Stimulated activated CD4-positive, alpha-beta T cell treated with anti-CD3 and anti-CD28 coated beads, Interleukin-15, amount 100 ng/mL, for 1 hour (primary cell): ENCODE measurements at regions not wholly inside any gene's neighbourhood (a gene's known extent, or its start where the extent isn't known, plus 50 kb on each side); places are given as distances from the start of the nearest gene placed in this dataset.
"Not testable (repeated sequence)": the region's sequence is repeated elsewhere in the genome, so short reads cannot be mapped to it uniquely, and the experiment has no call there.

Experiments used
- DNase-seq, 2 donors: peaks; one replicate each; pipeline ENCODE4 v3.0.0-alpha.2; 2020; ENCODE audit warnings: low read depth in 1 of 2, low spot score in 1 of 2

DNA sequence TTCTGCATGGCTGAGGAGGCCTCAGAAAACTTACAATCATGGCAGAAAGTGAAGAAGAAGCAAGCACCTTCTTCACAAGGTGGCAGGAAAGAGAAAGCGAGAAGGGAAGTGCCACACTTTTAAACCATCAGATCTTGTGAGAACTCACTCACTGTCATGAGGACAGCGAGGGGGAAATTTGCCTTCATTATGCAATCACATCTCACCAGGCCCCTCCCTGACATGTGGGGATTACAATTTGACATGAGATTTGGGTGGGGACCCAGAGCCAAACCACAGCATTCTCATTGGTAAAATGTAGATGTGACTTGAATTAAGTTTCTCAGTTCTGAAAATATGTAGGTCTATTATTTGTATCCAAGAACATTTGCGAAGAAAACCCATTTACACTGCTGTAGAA lies 854.8 kb downstream of the EPHA4 start:
- no peak for DNase-seq

- no peak for DNase-seq
These were observed 835.3 kb downstream of the EPHA4 start for GRCh38 chr2:220736778-220737177.

DNA sequence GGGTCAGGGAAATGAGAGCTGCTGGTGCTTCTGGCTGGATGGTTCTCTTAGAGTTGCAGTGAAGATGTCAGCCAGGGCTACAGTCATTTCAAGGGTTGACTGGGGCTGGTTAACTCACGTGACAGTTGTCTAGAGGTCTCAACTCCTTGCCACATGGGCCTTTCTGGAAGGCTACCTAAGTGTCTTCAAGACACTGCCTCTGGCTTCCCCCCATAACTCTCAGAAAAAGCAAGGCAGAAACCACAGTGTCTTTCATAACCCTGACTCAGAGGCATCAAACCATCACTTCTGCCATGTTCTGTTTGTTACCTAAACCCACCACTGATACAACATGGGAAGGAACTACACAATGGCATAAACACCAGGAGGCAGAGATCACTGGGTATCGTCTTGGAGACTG lies 828.9 kb downstream of the EPHA4 start:
- DNase-seq: no peak

DNA sequence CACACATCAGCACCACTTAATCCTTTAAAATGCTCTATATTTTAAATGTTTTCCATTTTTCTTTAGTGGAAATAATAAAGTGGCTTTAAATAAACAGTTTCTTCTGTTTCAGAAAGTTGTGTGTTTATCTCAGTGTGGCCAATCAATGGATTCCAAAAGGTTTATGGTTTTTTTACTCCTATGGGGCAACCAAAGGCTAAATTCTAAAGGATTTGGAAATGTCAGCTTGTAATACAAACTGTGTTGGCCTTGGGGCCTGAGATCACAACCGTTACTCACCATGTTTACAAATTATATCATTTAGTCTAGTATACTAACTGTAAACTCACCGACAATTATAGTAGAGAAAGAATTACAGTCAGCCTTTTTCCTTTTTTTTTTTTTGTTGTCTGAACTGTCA lies 827.2 kb downstream of the EPHA4 start:
- DNase-seq: no peak

DNA sequence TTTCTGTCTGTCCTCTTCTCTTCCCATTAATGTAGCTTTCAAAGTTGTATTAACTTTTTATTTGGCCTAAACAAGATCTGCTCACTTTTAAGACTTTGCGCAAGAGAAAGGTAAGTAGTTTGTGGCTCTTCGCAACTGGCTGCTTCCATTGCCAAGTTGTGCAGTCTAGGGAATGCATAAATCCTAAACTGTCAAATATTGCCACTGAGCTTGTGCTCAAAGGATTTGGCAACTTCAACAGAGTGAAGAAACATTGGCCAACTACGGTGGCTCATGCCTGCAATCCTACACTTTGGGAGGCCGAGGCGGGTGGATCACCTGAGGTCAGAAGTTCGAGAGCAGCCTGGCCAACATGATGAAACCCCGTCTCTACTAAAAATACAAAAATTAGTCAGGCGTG lies 826.4 kb downstream of the EPHA4 start:
- DNase-seq: no peak

DNA sequence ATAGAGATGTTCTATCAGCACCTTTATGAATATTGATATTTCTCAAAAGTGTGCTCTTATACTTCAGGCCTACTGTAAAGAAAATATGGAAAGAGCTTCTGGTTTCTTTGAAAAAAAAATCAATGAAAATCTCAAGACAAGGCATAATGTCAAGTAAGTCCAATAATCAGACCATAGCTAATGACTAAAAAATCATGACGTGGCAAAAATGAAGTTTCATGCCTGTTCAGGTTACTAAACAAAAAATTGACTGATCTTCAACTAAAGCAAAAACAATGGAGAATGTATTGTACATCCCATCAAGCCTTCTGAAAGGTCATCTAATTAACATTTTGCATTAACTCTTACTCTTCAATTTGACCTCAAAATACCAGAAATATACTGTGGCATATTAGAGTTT lies 824.4 kb downstream of the EPHA4 start:
- DNase-seq: no peak

DNA sequence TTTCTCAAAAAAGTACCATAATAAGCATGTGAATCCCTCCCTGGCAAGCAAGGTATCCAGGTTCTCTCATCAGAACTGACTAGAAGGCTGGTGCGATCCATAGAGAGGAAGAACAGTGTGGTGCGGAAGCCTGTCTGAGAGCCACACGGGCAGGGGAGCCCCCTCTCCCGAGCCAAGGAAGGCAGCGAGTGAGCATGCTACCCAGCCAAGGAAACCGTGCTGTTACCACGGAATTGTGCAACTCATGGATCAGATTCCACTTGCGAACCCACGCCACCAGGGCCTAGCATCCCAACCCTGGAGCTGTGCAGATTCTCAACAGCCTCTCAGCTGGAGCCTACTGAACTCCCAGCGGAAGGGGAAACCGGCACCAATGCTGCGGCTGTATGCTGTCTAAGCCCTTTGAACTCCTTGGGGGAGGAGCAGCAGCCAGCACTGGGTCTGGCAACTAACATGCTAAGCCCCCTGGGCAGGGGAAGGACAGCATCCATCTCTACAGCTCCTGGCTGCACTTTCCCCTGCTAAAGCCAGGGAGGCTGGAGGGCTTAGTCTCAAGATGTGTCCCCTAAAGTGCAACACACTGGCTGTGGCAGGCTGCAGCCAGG lies 823.1 kb downstream of the EPHA4 start:
- no peak for DNase-seq

DNA sequence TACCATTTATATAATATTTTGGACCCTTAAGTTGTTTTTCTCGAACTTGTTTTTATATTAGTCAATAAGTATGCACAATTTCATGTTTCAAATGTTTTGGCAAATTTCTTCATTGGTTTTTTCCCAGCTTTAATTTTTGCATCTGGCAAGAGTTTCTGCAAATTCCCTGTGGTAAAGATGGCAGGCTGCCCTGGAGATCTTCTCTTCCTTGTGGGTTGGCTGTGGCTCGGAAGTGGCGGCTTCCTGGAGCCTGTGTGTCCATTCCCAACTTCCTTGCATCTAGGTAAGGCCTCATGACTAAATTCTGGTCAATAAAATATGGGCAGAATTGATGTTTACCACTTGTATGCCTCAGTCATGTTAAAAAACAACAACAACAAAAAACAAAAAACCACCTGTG lies 818.6 kb downstream of the EPHA4 start:
- no peak for DNase-seq

- no peak for DNase-seq
These were observed 815.5 kb downstream of the EPHA4 start for GRCh38 chr2:220756653-220757052.

GRCh38 chr2:220758376-220758775 lies 813.7 kb downstream of the EPHA4 start:
- DNase-seq: not testable (repeated sequence)

GRCh38 chr2:220764171-220764570 lies 807.9 kb downstream of the EPHA4 start:
- no peak for DNase-seq

DNA sequence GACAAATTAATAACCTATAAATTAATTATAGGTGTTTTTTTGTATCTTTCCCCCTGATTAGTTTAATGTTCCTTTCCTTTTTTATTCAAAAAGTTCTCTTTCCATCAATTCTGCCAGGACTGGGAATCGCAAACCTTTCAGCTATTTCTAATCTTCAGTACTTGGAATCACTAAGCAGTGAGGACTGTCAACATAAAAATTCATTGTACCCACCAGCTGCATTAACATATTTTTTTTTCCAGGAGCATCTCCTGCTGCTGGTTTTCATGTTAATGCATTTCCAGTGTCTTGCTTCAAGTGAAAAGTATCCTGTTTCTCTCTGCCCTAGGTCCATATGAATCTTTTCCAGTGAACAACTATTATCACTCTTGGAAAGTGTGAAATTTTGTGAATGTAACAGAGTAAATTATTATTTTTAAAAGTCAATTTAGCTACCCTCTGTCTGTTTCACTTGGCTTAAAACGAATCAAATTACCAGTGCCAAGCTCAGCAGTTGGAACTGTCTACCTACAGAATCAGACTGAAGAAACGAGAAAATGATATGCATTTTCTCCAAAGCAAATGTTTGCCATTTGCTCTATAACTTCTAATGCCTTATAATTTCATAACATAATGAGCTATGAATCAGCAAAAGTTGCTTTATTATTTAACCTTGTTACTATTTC lies 804.4 kb downstream of the EPHA4 start:
- no peak for DNase-seq

- no peak for DNase-seq
These were observed 796.1 kb downstream of the EPHA4 start for GRCh38 chr2:220775856-220776488.

DNA sequence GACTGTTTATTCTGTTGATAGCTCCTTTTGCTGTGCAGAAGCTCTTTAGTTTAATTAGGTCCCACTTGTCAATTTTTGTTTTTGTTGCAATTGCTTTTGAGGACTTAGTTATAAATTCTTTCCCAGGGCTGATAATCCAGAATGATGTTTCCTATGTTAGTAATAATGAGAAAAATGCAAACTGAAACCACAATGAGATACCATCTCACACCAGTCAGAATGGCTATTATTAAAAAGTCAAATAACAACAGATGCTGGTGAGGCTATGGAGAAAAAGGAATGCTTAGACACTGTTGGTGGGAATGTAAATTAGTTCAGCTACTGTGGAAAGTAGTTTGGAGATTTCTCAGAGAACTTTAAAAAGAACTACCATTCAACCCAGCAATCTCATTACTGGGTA lies 793.0 kb downstream of the EPHA4 start:
- not testable (repeated sequence) for DNase-seq

GRCh38 chr2:220779511-220779910 lies 792.6 kb downstream of the EPHA4 start:
- DNase-seq: no peak

DNA sequence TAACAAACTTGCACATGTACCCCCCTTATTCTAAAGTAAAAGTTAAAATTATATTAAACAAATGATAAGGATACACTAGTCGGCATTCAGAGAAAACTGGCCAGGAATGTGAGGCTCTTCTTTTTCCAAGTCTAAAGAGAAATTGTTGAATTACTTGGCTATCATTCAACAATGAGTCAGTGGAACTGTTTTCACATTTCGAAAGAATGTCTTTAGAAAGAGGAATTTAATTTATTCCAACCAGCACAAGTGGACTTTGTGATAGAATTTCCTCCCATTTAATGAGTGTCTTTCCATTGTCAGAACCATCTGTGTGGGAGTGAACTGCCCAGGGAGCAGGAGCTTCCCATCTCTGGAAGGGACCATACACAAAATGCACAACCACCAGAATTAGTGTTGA lies 792.2 kb downstream of the EPHA4 start:
- no peak for DNase-seq

DNA sequence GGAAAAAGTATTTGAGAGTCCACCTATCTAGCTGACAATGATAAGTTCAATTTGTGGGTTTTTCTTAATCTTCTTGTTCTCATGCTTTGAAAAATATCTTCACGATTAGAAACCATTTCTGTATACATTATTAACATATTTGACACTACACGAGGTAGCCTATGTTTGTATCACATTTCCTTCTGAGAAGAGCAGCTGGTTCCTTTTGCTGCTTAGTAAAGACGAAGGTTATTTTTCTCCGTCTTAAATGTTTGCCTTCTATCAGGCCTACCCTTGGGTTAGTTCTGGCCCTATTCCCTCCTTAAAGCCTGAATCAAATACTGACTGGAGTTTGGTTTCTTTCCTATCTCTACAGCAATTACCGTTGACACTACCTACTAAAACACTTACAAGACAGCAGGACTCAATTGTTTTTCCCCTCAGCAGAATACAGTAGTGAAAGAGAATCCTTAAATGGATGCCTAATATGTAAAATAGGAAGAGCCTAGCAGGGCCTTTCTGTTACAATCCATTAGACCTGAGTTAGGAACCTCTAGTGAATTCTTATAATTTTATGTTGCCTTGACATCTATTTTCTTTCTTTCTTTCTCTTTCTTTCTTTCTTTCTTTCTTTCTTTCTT lies 790.4 kb downstream of the EPHA4 start:
- no peak for DNase-seq

DNA sequence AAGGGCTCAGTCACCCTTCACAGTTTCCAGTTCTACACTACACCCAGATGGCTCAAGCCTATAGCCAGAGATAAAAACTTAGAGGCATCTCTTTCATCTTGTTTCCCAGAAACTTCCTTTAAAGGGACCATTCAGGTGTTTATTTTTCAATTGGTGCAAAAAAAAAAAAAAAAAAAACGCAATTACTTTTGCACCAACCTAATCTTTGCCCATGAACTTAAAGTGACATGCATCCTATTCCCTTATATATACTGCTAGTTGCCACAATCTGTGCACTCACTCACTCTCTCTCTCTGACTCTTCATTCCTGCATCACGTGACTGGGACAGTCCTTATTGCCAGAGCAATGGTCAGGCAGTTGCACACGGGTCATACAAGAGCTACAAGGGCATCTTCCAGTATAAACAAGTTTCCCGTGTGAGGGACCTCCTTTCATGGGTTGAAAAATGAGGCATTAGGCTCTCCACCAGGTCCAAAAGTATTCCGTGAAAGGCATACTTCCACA lies 789.4 kb downstream of the EPHA4 start:
- DNase-seq: no peak

DNA sequence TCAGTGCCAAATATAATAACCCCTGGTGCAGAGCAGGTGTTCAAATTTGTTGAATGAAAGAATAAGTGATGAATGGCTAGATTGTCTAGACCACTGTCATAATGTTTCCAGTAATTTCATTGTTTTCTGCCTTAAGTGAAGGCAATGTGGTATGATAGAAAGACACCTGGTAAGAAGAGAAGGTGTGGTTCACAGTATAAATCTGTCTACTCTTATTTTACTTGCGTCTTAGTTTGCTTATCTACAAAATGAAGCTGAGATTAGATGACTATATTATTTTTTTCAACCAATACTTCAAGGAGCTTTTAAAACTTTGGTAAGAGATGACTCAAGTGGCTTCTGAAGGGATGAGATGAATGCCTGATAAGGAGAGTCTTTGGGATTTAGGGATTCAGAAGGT lies 788.4 kb downstream of the EPHA4 start:
- DNase-seq: no peak

DNA sequence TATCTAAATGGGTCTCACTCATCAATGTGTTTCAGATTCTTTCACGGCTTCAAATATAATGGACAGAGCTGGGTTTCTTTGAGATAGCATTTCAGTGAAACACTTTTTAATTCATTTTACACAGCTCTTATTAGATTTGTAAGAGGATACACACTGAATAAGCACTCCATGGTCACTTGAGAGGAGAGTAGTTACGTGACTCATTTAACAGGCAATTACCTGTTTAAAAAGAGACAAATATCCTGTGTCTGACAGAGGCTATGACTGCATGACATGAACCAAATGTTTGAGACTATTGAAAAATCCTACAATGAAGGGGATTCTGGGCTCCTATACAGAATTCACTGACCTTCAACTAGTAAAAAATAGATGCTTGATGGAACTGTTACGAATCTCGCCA lies 786.9 kb downstream of the EPHA4 start:
- no peak for DNase-seq

DNA sequence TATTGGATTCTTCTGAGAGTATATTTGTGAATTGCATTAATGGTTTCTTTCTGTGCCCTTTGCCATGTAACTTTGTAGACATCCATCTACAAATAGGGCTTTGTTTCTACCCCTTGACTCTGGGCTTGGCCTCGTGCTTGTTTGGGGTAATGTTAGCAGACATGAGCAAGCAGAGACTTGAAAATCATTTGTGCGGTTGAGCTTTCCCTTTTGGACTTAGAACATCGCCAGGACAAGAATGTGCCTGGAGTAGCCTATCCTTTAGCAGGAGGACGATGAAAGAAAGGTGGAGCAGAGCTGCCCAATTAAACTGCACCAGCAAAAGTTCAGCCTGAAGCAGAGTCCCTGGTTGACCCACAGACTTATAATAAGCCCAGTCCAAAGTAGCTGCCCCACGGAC lies 785.9 kb downstream of the EPHA4 start:
- DNase-seq: no peak

DNA sequence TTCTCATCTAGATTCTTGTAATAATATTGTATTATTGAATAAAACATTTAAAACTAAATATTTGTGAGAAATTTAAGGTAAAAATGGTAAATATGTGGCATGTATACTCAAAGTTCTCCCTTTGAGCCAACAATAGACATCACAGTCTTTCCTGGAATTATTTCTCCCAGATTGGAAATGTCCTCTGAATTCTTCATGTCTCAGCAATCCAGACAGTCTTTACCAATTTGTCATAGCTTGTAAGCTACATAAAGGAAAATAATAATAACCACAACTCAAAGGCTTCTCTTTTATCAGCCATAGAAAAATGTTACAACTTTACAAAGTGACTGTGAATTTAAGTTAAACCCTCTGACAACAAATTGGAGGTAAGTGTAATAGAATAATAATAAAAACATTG lies 784.9 kb downstream of the EPHA4 start:
- no peak for DNase-seq
